ENCODE measurements at regions not wholly inside any gene's neighbourhood (a gene's known extent, or its start where the extent isn't known, plus 50 kb on each side); places are given as distances from the start of the nearest gene placed in this dataset.

DNA sequence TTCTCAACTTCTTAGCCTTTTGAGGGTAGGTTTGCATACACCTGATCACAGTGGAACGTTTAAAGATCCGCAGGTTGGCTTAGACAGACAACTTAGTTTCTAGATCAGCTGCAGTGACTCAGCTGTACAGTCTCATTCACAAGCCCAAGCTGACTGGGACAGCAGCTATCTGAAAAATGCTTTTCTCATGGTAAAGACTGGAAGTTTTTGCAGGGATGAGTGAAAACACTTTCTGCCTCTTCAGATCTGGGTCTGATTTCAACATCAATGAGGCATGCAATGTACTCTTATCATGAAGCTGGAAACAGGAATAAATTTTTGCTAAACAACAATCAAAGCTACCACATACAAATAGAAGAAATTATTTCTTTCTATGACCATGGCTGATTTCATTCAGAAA is 61.1 kb upstream of the PTBP2 start:
- Histone ChIP-seq H3K18ac (ENCODE audit: extremely low read depth, low read length) (no peak overlapping the region), H2AK5ac (ENCODE audit: low read depth, low read length) (no peak overlapping the region), H3K9me3 (ENCODE audit: insufficient read depth in 2 of 2, low read depth in 1 of 2, low read length in 1 of 2) (peaks cover 2 to 15% of the 10 kb centered on the region in 2 experiments; a peak in 1 of 4 replicates), H4K5ac (ENCODE audit: insufficient read length, low read depth, low read length) (no peak overlapping the region), H4K91ac (replicated peaks; ENCODE audit: insufficient read length, low read length) (no peak overlapping the region), H2BK12ac (ENCODE audit: low read depth, low read length) (no peak overlapping the region), H4K20me1 (replicated peaks in 1 of 2; ENCODE audit: control insufficient read depth in 1 of 2, insufficient read depth in 2 of 2, low read length in 2 of 2) (no peaks in the 10 kb centered on the region), H3K4ac (replicated peaks; ENCODE audit: insufficient read length, low read depth, low read length) (no peak overlapping the region), H3K4me3 (ENCODE audit: extremely low read depth in 1 of 4, insufficient read depth in 2 of 4, low read depth in 3 of 4, low read length in 4 of 4) (no peak overlapping the region), H2BK120ac (replicated peaks; ENCODE audit: low read depth, low read length) (no peak overlapping the region), H3K27ac (ENCODE audit: low read depth, low read length) (no peak overlapping the region), H3K9ac (replicated peaks in 1 of 4; ENCODE audit: extremely low read depth in 1 of 4, low read depth in 3 of 4, low read length in 3 of 4) (no peak overlapping the region), H3K27me3 (replicated peaks in 1 of 4; ENCODE audit: control insufficient read depth in 3 of 4, extremely low read depth in 1 of 4, insufficient read depth in 3 of 4, low read length in 3 of 4) (no peaks in the 10 kb centered on the region), H3K56ac (replicated peaks; ENCODE audit: insufficient read length, low read depth, low read length) (no peak overlapping the region), H3K23ac (ENCODE audit: insufficient read length) (no peak overlapping the region), H3K79me2 (ENCODE audit: control insufficient read depth in 1 of 2, insufficient read depth in 2 of 2, low read length in 2 of 2) (no peaks in the 10 kb centered on the region), H3K4me2 (ENCODE audit: insufficient read depth in 1 of 2, low read depth in 2 of 2, low read length in 2 of 2) (no peak overlapping the region), H2AFZ (ENCODE audit: low read length) (no peak overlapping the region), H3K4me1 (replicated peaks in 1 of 4; ENCODE audit: control insufficient read depth in 3 of 4, insufficient read depth in 4 of 4, low read length in 3 of 4) (no peaks in the 10 kb centered on the region), H4K8ac (ENCODE audit: extremely low read depth, insufficient read depth, low read length) (no peak overlapping the region), H3K14ac (ENCODE audit: insufficient read length) (no peak overlapping the region), H3K23me2 (ENCODE audit: low read depth, low read length) (no peaks in the 10 kb centered on the region), H2BK20ac (ENCODE audit: low read length) (no peak overlapping the region), H3K36me3 (ENCODE audit: control insufficient read depth in 2 of 4, insufficient read depth in 4 of 4, low read length in 3 of 4) (no peaks in the 10 kb centered on the region; a peak in 1 of 8 replicates), H3K79me1 (ENCODE audit: low read depth, low read length) (no peaks in the 10 kb centered on the region), H2BK5ac (ENCODE audit: low read depth, low read length) (no peak overlapping the region), H2BK15ac (ENCODE audit: low read length) (no peak overlapping the region)
- ChIA-PET CTCF (ENCODE audit: partially characterized antibody) (interaction anchor here (0.8 kb wide), 1 partner anchor 44 kb away, joined by 3 read pairs; no protein-coding TSS in a partner anchor), POLR2A (ENCODE audit: partially characterized antibody) (no interaction called here)
- no peak for FAIRE-seq
- TF ChIP-seq CHD2 (IDR thresholded peaks at IDR 0.05; ENCODE audit: low read length) (no peak), EZH2 (IDR thresholded peaks at IDR 0.05; ENCODE audit: low read depth, low read length, severe bottlenecking) (no peak), POU5F1 (IDR thresholded peaks at IDR 0.05; ENCODE audit: low read depth, low read length) (no peak), POLR2A (IDR thresholded peaks at IDR 0.05; ENCODE audit: control extremely low read depth in 1 of 2, low read depth in 2 of 2, low read length in 2 of 2) (no peak), CBX8 (IDR thresholded peaks at IDR 0.05; ENCODE audit: borderline replicate concordance, low read depth, low read length) (no peak), BACH1 (IDR thresholded peaks at IDR 0.05; ENCODE audit: low read length) (no peak), ASH2L (IDR thresholded peaks at IDR 0.05; ENCODE audit: low read length) (no peak), TAF7 (optimal IDR thresholded peaks at IDR 0.05; ENCODE audit: borderline replicate concordance, low read depth, low read length) (no peak), JUN (IDR thresholded peaks at IDR 0.05; ENCODE audit: low read depth, low read length) (no peak), CBX5 (IDR thresholded peaks at IDR 0.05; ENCODE audit: low read depth, low read length) (no peak), CREB1 (IDR thresholded peaks at IDR 0.05) (no peak), YY1 (IDR thresholded peaks at IDR 0.05; ENCODE audit: low read depth, low read length) (no peak), GTF2F1 (IDR thresholded peaks at IDR 0.05; ENCODE audit: borderline replicate concordance, low read depth, low read length) (no peak)
- TF ChIP-seq, protein P1, sequence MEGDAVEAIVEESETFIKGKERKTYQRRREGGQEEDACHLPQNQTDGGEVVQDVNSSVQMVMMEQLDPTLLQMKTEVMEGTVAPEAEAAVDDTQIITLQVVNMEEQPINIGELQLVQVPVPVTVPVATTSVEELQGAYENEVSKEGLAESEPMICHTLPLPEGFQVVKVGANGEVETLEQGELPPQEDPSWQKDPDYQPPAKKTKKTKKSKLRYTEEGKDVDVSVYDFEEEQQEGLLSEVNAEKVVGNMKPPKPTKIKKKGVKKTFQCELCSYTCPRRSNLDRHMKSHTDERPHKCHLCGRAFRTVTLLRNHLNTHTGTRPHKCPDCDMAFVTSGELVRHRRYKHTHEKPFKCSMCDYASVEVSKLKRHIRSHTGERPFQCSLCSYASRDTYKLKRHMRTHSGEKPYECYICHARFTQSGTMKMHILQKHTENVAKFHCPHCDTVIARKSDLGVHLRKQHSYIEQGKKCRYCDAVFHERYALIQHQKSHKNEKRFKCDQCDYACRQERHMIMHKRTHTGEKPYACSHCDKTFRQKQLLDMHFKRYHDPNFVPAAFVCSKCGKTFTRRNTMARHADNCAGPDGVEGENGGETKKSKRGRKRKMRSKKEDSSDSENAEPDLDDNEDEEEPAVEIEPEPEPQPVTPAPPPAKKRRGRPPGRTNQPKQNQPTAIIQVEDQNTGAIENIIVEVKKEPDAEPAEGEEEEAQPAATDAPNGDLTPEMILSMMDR (IDR thresholded peaks at IDR 0.05; ENCODE audit: control extremely low read depth in 1 of 3, insufficient read depth in 1 of 3, low read depth in 1 of 3, low read length in 3 of 3) = no peak
- 90% methylated on average over 2 of the region's 2 CpGs; no CpG with 5 or more reads in 1 of the 2 experiments for WGBS, 2 experiments (ENCODE audit: extremely low coverage in 1 of 2, insufficient coverage in 1 of 2, insufficient read length in 1 of 2, insufficient replicate concordance in 2 of 2, low coverage in 1 of 2, low lambda C conversion rate in 2 of 2, missing lambda C conversion rate in 1 of 2)
- no peak for DNase-seq (ENCODE audit: low read depth in 1 of 2, low spot score in 2 of 2)

Measured in H1 (cell line).